ENCODE measurements at regions not wholly inside any gene's neighbourhood (a gene's known extent, or its start where the extent isn't known, plus 50 kb on each side); places are given as distances from the start of the nearest gene placed in this dataset.
"Not testable (repeated sequence)": the region's sequence is repeated elsewhere in the genome, so short reads cannot be mapped to it uniquely, and the experiment has no call there.

DNA sequence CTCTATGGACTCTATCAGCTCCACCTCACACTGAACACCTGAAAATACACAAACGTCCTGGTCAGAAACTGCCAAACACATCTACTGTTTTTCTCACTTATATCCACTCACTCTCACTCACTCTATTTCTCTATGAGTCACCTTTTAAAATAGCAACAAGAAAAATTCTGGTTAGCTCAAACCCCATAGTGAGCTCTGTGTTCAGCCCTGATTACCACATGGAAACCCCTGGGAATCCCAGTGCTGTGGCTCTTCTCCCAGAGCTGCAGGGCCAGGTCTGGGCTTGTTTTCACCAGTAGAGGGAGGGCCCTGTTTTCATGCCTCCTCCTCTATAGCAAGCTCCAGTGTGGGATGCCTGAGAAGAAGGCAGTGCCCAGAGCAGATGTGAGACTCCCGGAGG is 1126.1 kb downstream of the TMEM121 start:
- H3K27me3 Mint-ChIP-seq: peaks cover 8% of the 10 kb centered on the region

DNA sequence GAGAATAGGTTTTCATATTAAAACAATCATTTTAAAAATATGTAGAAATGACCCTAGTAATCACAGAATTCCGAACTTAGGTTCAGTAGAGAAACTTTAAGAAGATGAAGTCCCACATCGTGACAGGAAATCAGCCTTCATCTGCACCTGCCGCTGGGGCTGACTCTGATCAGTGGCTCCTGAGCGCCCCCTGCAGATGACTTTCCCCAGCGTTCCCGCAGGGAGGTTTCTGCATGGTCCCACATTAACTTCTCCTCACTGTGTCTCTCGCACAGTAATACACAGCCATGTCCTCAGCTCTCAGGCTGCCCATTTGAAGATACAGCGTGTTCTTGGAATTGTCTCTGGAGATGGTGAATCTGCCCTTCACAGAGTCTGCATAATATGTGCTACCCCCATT is 1131.1 kb downstream of the TMEM121 start:
- H3K4me2 ChIP-seq (replicated peaks; ENCODE audit: low read depth, low read length, poor library complexity, severe bottlenecking): peak overlapping the region; percentile 43
- H3K79me2 ChIP-seq (ENCODE audit: control insufficient read depth, insufficient read depth, low read length): no peaks in the 10 kb centered on the region
- peak; percentile 68 for DNase-seq
- Mint-ChIP-seq H3K9me3 (ENCODE audit: insufficient read depth) (no peaks in the 10 kb centered on the region), H3K4me3 (no peak overlapping the region), H3K27ac (no peak overlapping the region), H3K27me3 (no peaks in the 10 kb centered on the region), H3K4me1 (peaks cover 15% of the 10 kb centered on the region)
- no peak for TF ChIP-seq EZH2 (IDR thresholded peaks at IDR 0.05; ENCODE audit: borderline replicate concordance, insufficient read depth, low read depth, low read length, poor library complexity, severe bottlenecking)
- TF ChIP-seq, protein P1, sequence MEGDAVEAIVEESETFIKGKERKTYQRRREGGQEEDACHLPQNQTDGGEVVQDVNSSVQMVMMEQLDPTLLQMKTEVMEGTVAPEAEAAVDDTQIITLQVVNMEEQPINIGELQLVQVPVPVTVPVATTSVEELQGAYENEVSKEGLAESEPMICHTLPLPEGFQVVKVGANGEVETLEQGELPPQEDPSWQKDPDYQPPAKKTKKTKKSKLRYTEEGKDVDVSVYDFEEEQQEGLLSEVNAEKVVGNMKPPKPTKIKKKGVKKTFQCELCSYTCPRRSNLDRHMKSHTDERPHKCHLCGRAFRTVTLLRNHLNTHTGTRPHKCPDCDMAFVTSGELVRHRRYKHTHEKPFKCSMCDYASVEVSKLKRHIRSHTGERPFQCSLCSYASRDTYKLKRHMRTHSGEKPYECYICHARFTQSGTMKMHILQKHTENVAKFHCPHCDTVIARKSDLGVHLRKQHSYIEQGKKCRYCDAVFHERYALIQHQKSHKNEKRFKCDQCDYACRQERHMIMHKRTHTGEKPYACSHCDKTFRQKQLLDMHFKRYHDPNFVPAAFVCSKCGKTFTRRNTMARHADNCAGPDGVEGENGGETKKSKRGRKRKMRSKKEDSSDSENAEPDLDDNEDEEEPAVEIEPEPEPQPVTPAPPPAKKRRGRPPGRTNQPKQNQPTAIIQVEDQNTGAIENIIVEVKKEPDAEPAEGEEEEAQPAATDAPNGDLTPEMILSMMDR (IDR thresholded peaks at IDR 0.05): peak; percentile 64
- no peak overlapping the region for H3K27ac ChIP-seq (ENCODE audit: low read length in 2 of 2)
- peak; percentile 65 for ATAC-seq (ENCODE audit: low read depth)
- intact Hi-C loops (cut with micrococcal nuclease): no loop called here
- H3K4me1 ChIP-seq (ENCODE audit: control insufficient read depth in 2 of 2, insufficient read depth in 2 of 2, low read length in 2 of 2): peaks cover 3 to 5% of the 10 kb centered on the region in 2 donors
- POLR2A ChIA-PET: no interaction called here
- no peaks in the 10 kb centered on the region for H4K20me1 ChIP-seq (ENCODE audit: control insufficient read depth, insufficient read depth, low read length, poor library complexity, severe bottlenecking)
- 16% methylated on average over 3 of the region's 8 CpGs for WGBS (ENCODE audit: insufficient coverage)
- H3K4me3 ChIP-seq (ENCODE audit: control extremely low read depth in 1 of 5, extremely low read depth in 1 of 5, insufficient read depth in 1 of 5, low read depth in 2 of 5, low read length in 4 of 5): no peak overlapping the region
- H3K27me3 ChIP-seq (replicated peaks in 1 of 4; ENCODE audit: control extremely low read depth in 1 of 4, control insufficient read depth in 3 of 4, insufficient read depth in 4 of 4, low read length in 3 of 4): no peaks in the 10 kb centered on the region
- CTCF ChIA-PET: interaction anchor here (1.1 to 1.7 kb wide), 4 partner anchors 10 to 133 kb away, joined by 3 to 4 read pairs (median 4); no protein-coding TSS in a partner anchor
- H3K36me3 ChIP-seq (replicated peaks in 1 of 2; ENCODE audit: control extremely low read depth in 1 of 2, control insufficient read depth in 1 of 2, extremely low read depth in 1 of 2, insufficient read depth in 2 of 2, low read length in 1 of 2): no peaks in the 10 kb centered on the region
- no peak overlapping the region for H2AFZ ChIP-seq (ENCODE audit: insufficient read depth, low read depth, low read length, poor library complexity, severe bottlenecking)
- no peaks in the 10 kb centered on the region for H3K9me3 ChIP-seq (ENCODE audit: control extremely low read depth in 1 of 3, control insufficient read depth in 2 of 3, insufficient read depth in 1 of 3, low read length in 2 of 3)
- H3K9ac ChIP-seq (ENCODE audit: low read length): no peak overlapping the region

More for the DNA sequence above, 1126.1 kb downstream of the TMEM121 start:
- Histone ChIP-seq H3K4me3 (ENCODE audit: control extremely low read depth in 1 of 5, extremely low read depth in 1 of 5, insufficient read depth in 1 of 5, low read depth in 2 of 5, low read length in 4 of 5) (no peak overlapping the region), H3K9me3 (ENCODE audit: control extremely low read depth in 1 of 3, control insufficient read depth in 2 of 3, insufficient read depth in 1 of 3, low read length in 2 of 3) (peaks cover 0 to 10% (median 3%) of the 10 kb centered on the region in 3 donors), H3K27me3 (replicated peaks in 1 of 4; ENCODE audit: control extremely low read depth in 1 of 4, control insufficient read depth in 3 of 4, insufficient read depth in 4 of 4, low read length in 3 of 4) (no peaks in the 10 kb centered on the region), H3K27ac (ENCODE audit: low read length in 2 of 2) (no peak overlapping the region), H3K79me2 (ENCODE audit: control insufficient read depth, insufficient read depth, low read length) (no peaks in the 10 kb centered on the region), H4K20me1 (ENCODE audit: control insufficient read depth, insufficient read depth, low read length, poor library complexity, severe bottlenecking) (no peaks in the 10 kb centered on the region), H3K4me2 (replicated peaks; ENCODE audit: low read depth, low read length, poor library complexity, severe bottlenecking) (no peak overlapping the region), H3K9ac (ENCODE audit: low read length) (no peak overlapping the region), H3K4me1 (ENCODE audit: control insufficient read depth in 2 of 2, insufficient read depth in 2 of 2, low read length in 2 of 2) (peaks cover 0 to 3% of the 10 kb centered on the region in 2 donors), H3K36me3 (replicated peaks in 1 of 2; ENCODE audit: control extremely low read depth in 1 of 2, control insufficient read depth in 1 of 2, extremely low read depth in 1 of 2, insufficient read depth in 2 of 2, low read length in 1 of 2) (no peaks in the 10 kb centered on the region), H2AFZ (ENCODE audit: insufficient read depth, low read depth, low read length, poor library complexity, severe bottlenecking) (no peak overlapping the region)
- intact Hi-C loops (cut with micrococcal nuclease): no loop called here
- ATAC-seq (ENCODE audit: low read depth) (no peak), DNase-seq (no peak)
- ChIA-PET CTCF (interaction anchor here (1.1 to 2.4 kb wide), 3 partner anchors 8 to 60 kb away, joined by 3 to 6 read pairs (median 6); no protein-coding TSS in a partner anchor), POLR2A (no interaction called here)
- Mint-ChIP-seq H3K4me3 (no peak overlapping the region), H3K4me1 (peaks cover 7% of the 10 kb centered on the region), H3K9me3 (ENCODE audit: insufficient read depth) (peaks cover 11% of the 10 kb centered on the region), H3K27ac (no peak overlapping the region)
- TF ChIP-seq, protein P1 (IDR thresholded peaks at IDR 0.05): no peak
- TF ChIP-seq EZH2 (IDR thresholded peaks at IDR 0.05; ENCODE audit: borderline replicate concordance, insufficient read depth, low read depth, low read length, poor library complexity, severe bottlenecking): no peak
- 10% methylated on average over 1 of the region's 2 CpGs for WGBS (ENCODE audit: insufficient coverage)

DNA sequence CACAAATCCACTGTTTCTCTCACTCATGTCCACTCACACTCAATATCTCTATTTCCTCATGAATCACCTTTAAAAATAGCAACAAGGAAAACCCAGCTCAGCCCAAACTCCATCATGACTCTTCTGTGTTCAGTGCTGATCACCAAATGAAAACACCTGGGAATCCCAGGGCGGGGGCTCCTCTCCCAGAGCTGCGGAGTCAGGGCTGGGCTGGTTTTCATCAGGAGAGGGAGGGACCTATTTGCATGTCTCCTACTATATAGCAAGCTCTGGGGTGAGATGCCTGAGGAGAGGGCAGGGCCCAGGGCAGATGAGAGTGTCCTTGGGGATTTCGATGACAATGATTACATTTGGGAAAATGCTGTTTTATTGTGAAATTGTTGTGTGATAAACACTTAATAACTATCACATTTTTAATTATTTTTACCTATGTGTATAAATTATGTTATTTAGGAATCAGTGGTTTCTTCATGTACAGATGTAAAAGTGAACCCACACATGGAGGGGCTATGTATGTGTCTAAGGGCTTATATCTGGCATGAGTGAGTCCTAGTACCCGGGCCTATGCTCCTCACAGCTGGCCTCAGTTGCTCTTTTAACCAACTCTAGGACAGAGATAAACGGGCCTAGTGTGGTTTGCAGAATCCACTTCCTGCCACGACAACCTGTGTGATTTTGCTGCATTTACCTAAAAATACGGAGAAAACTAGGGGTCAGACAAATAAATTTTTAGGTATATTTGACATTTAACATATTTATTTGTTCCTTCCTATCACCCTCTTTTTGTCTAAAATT is 1131.9 kb downstream of the TMEM121 start:
- POLR2A ChIA-PET; H3K4me2 ChIP-seq (replicated peaks; ENCODE audit: low read depth, low read length, poor library complexity, severe bottlenecking); H3K4me3 ChIP-seq (ENCODE audit: control extremely low read depth in 1 of 5, extremely low read depth in 1 of 5, insufficient read depth in 1 of 5, low read depth in 2 of 5, low read length in 4 of 5); ATAC-seq (ENCODE audit: low read depth); H3K9me3 Mint-ChIP-seq (ENCODE audit: insufficient read depth); H3K27ac Mint-ChIP-seq; H3K27me3 ChIP-seq (replicated peaks in 1 of 4; ENCODE audit: control extremely low read depth in 1 of 4, control insufficient read depth in 3 of 4, insufficient read depth in 4 of 4, low read length in 3 of 4); H2AFZ ChIP-seq (ENCODE audit: insufficient read depth, low read depth, low read length, poor library complexity, severe bottlenecking); H3K27me3 Mint-ChIP-seq; H4K20me1 ChIP-seq (ENCODE audit: control insufficient read depth, insufficient read depth, low read length, poor library complexity, severe bottlenecking); intact Hi-C loops (cut with micrococcal nuclease); H3K79me2 ChIP-seq (ENCODE audit: control insufficient read depth, insufficient read depth, low read length); H3K27ac ChIP-seq (ENCODE audit: low read length in 2 of 2); DNase-seq; H3K4me3 Mint-ChIP-seq; H3K4me1 ChIP-seq (ENCODE audit: control insufficient read depth in 2 of 2, insufficient read depth in 2 of 2, low read length in 2 of 2); H3K9ac ChIP-seq (ENCODE audit: low read length); H3K36me3 ChIP-seq (replicated peaks in 1 of 2; ENCODE audit: control extremely low read depth in 1 of 2, control insufficient read depth in 1 of 2, extremely low read depth in 1 of 2, insufficient read depth in 2 of 2, low read length in 1 of 2); H3K9me3 ChIP-seq (ENCODE audit: control extremely low read depth in 1 of 3, control insufficient read depth in 2 of 3, insufficient read depth in 1 of 3, low read length in 2 of 3): not testable (repeated sequence)
- CTCF ChIA-PET: interaction anchor here (1.1 to 1.7 kb wide), 4 partner anchors 11 to 132 kb away, joined by 3 to 4 read pairs (median 4); no protein-coding TSS in a partner anchor
- WGBS (ENCODE audit: insufficient coverage): no CpG with 5 or more reads among the region's 7 CpGs
- peaks cover 20% of the 10 kb centered on the region for H3K4me1 Mint-ChIP-seq
